ENCODE measurements at regions not wholly inside any gene's neighbourhood (a gene's known extent, or its start where the extent isn't known, plus 50 kb on each side); places are given as distances from the start of the nearest gene placed in this dataset.

DNA sequence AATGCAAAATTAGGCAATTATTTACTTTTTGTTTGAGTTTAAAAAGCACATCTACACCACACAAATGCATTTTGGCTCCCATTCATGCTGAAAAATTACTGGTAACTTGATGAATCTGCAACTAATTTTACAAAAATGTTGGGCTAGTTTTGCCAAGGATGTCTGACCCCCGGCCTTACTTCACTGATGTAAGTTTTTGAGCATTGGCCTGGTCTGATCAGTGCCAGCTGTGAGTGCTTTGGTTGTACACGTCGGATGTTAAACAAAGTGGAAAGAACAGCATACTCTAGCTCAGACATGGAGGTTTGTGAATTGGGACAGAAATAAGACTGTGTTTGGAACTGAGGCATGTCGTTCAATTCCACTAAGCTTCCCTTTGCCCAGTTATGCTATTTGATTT, 1044.2 kb downstream of the TLE4 start:
- Histone ChIP-seq H2BK5ac (ENCODE audit: insufficient read length, low read length) (no peak overlapping the region), H2BK12ac (ENCODE audit: insufficient read length, low read depth, low read length) (no peak overlapping the region), H2AFZ (ENCODE audit: low read length) (no peak overlapping the region), H4K8ac (replicated peaks; ENCODE audit: insufficient read length, low read depth, low read length) (no peak overlapping the region), H3K79me2 (ENCODE audit: insufficient read depth, low read length) (no peaks in the 10 kb centered on the region), H2BK20ac (ENCODE audit: low read depth, low read length, poor library complexity, severe bottlenecking) (no peak overlapping the region), H2BK120ac (ENCODE audit: low read depth, low read length, poor library complexity, severe bottlenecking) (no peak overlapping the region), H3K23ac (ENCODE audit: insufficient read length, low read depth, low read length) (no peak overlapping the region), H3T11ph (ENCODE audit: low read length) (no peak overlapping the region), H2BK15ac (ENCODE audit: low read depth, low read length) (no peak overlapping the region), H4K91ac (ENCODE audit: insufficient read length, low read depth, low read length) (no peak overlapping the region), H3K4me2 (ENCODE audit: insufficient read depth, insufficient read length, low read length) (no peak overlapping the region), H3K27ac (ENCODE audit: insufficient read length, low read depth, low read length) (no peak overlapping the region), H3K9ac (ENCODE audit: extremely low read depth, insufficient read length, low read length) (no peak overlapping the region), H2AK5ac (ENCODE audit: insufficient read length, low read length) (no peak overlapping the region), H3K14ac (ENCODE audit: insufficient read depth, low read length) (no peak overlapping the region), H3K18ac (ENCODE audit: insufficient read length, low read depth, low read length) (no peak overlapping the region), H3K79me1 (ENCODE audit: insufficient read depth, low read depth, low read length, poor library complexity, severe bottlenecking) (no peaks in the 10 kb centered on the region), H3K4ac (ENCODE audit: low read depth, low read length) (no peak overlapping the region), H3K4me1 (ENCODE audit: insufficient read depth, low read length) (no peaks in the 10 kb centered on the region), H4K20me1 (ENCODE audit: control insufficient read depth, insufficient read depth, insufficient read length) (no peaks in the 10 kb centered on the region), H3K27me3 (ENCODE audit: insufficient read depth, low read length) (no peaks in the 10 kb centered on the region), H3K9me3 (ENCODE audit: control insufficient read depth, low read depth, low read length) (no peaks in the 10 kb centered on the region), H3K23me2 (ENCODE audit: insufficient read length, low read depth, low read length, poor library complexity, severe bottlenecking) (no peaks in the 10 kb centered on the region), H3K56ac (ENCODE audit: insufficient read length, low read depth, low read length) (no peak overlapping the region), H4K5ac (ENCODE audit: insufficient read length, low read depth, low read length) (no peak overlapping the region)
- TF ChIP-seq, protein P1, sequence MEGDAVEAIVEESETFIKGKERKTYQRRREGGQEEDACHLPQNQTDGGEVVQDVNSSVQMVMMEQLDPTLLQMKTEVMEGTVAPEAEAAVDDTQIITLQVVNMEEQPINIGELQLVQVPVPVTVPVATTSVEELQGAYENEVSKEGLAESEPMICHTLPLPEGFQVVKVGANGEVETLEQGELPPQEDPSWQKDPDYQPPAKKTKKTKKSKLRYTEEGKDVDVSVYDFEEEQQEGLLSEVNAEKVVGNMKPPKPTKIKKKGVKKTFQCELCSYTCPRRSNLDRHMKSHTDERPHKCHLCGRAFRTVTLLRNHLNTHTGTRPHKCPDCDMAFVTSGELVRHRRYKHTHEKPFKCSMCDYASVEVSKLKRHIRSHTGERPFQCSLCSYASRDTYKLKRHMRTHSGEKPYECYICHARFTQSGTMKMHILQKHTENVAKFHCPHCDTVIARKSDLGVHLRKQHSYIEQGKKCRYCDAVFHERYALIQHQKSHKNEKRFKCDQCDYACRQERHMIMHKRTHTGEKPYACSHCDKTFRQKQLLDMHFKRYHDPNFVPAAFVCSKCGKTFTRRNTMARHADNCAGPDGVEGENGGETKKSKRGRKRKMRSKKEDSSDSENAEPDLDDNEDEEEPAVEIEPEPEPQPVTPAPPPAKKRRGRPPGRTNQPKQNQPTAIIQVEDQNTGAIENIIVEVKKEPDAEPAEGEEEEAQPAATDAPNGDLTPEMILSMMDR (conservative IDR thresholded peaks at IDR 0.05), result no peak
- no peak for DNase-seq
- Mint-ChIP-seq H3K9me3 (peaks cover 3 to 4% of the 10 kb centered on the region in 2 experiments; a peak in 4 of 5 replicates), H3K27ac (no peak overlapping the region), H3K36me3 (ENCODE audit: insufficient read depth in 1 of 3, low read depth in 3 of 3) (no peaks in the 10 kb centered on the region; a peak in 2 of 7 replicates), H3K4me3 (no peak overlapping the region), H3K27me3 (ENCODE audit: low read depth) (no peaks in the 10 kb centered on the region), H3K4me1 (no peaks in the 10 kb centered on the region)
- WGBS (ENCODE audit: extremely low coverage, insufficient read length, low lambda C conversion rate), result no CpG with 5 or more reads among the region's 4 CpGs

Data from H9 (cell line).